Stomach (tissue), 8 donors: ENCODE measurements at regions not wholly inside any gene's neighbourhood (a gene's known extent, or its start where the extent isn't known, plus 50 kb on each side); places are given as distances from the start of the nearest gene placed in this dataset.

ENCODE experiments used
- DNase-seq, 2 donors: peaks; one replicate each; pipeline versions ENCODE4 v3.0.0 to v3.0.0-alpha.2; 2013 to 2019
- H3K27ac ChIP-seq, 5 donors: fragments of 200-600 bp in 4 of 5; sonication (generic) in 4 of 5; one replicate each; pipeline ENCODE4 v1.5.1; 2013 to 2019; ENCODE audit warnings: mild to moderate bottlenecking in 1 of 5, moderate library complexity in 1 of 5
- H3K27me3 ChIP-seq, 3 donors: fragments of 200-600 bp; sonication (generic); one replicate each; pipeline ENCODE4 v1.5.1; 2017 to 2019; ENCODE audit warnings: mixed run types in 1 of 3
- H3K36me3 ChIP-seq, 4 donors: fragments of 200-600 bp; sonication (generic); 1 replicate in 3 of 4; 2 replicates in 1 of 4; pipeline ENCODE4 v1.5.1; 2016 to 2019
- H3K4me1 ChIP-seq, 4 donors: fragments of 200-600 bp; sonication (generic); one replicate each; pipeline ENCODE4 v1.5.1; 2016 to 2019
- H3K4me3 ChIP-seq, 4 donors: fragments of 200-600 bp; sonication (generic) in 3 of 4; one replicate each; pipeline ENCODE4 v1.5.1; 2016 to 2019; ENCODE audit warnings: mild to moderate bottlenecking in 1 of 4
- H3K9me3 ChIP-seq, 4 donors: fragments of 200-600 bp; sonication (generic); one replicate each; pipeline ENCODE4 v1.5.1; 2016 to 2019
- CTCF ChIP-seq, 7 experiments: fragments of 450-650 bp in 4 of 7; fragments of 200-600 bp in 3 of 7; sonication (generic) in 3 of 7; IDR thresholded peaks; one replicate each; pipeline ENCODE4 v1.5.1; 2016 to 2019; ENCODE audit warnings: antibody characterized with exemption in 7 of 7, control low read depth in 2 of 7, mild to moderate bottlenecking in 1 of 7
- EP300 ChIP-seq: sonication (generic); formaldehyde crosslinking; IDR thresholded peaks from one replicate; pipeline ENCODE4 v1.6.1; 2017; ENCODE audit warnings: antibody characterized with exemption
- POLR2A ChIP-seq, 4 donors: fragments of 450-650 bp; IDR thresholded peaks; one replicate each; pipeline ENCODE4 v1.6.1; 2016; ENCODE audit warnings: antibody characterized with exemption in 4 of 4, control low read depth in 2 of 4, mild to moderate bottlenecking in 1 of 4, moderate library complexity in 1 of 4
- POLR2AphosphoS5 ChIP-seq, 3 donors: sonication (generic); formaldehyde crosslinking; IDR thresholded peaks; one replicate each; pipeline ENCODE4 v1.6.1; 2016; ENCODE audit warnings: antibody characterized with exemption in 3 of 3
- WGBS, 5 donors: extraction: QIAGEN DNeasy Blood & Tissue Kit in 3 of 5; methylation state at CpG; one replicate each; pipeline versions ENCODE4 v1.1.5 to v1.1.7; 2013 to 2018; 5-methylcytosine and 5-hydroxymethylcytosine counted together
- intact Hi-C: fragments of 100-400 bp; cut with DNase I; formaldehyde crosslinking; loops from one replicate; pipeline ENCODE4 v1.15.1; 2023; ENCODE audit warnings: low total_unique reads
- donor health status: healthy with polysubstance abuse.
- donor health status: Bipolar disorder and iron deficiency.
- donor health status: healthy.

- TF ChIP-seq POLR2AphosphoS5 (IDR thresholded peaks at IDR 0.05) (no peak), EP300 (no peak), POLR2A (IDR thresholded peaks at IDR 0.05) (no peak), CTCF (IDR thresholded peaks at IDR 0.05) (no peak)
- Histone ChIP-seq H3K36me3 (no peaks in the 10 kb centered on the region), H3K27ac (no peak overlapping the region), H3K9me3 (no peaks in the 10 kb centered on the region), H3K4me1 (no peaks in the 10 kb centered on the region), H3K4me3 (no peak overlapping the region), H3K27me3 (no peaks in the 10 kb centered on the region)
- WGBS, 5 donors: 25 to 53% (median 39%) methylated on average over 1 of the region's 1 CpG
- intact Hi-C loops: no loop called here
- no peak for DNase-seq
These were observed 257.3 kb downstream of the GRIN2B start for GRCh38 chr12:13724136-13724535.

GRCh38 chr12:13719986-13720385, 261.4 kb downstream of the GRIN2B start:
- no peak for DNase-seq
- WGBS, 5 donors: 74 to 95% (median 90%) methylated on average over 2 of the region's 2 CpGs
- H3K27me3 ChIP-seq: no peaks in the 10 kb centered on the region
- no peaks in the 10 kb centered on the region for H3K36me3 ChIP-seq
- no peak for TF ChIP-seq POLR2AphosphoS5 (IDR thresholded peaks at IDR 0.05)
- no peak for TF ChIP-seq CTCF (IDR thresholded peaks at IDR 0.05)
- no peaks in the 10 kb centered on the region for H3K9me3 ChIP-seq
- no peak overlapping the region for H3K4me3 ChIP-seq
- intact Hi-C loops: no loop called here
- H3K27ac ChIP-seq: no peak overlapping the region
- peaks cover 0 to 10% (median 0%) of the 10 kb centered on the region in 4 donors for H3K4me1 ChIP-seq

GRCh38 chr12:13718271-13718670, 263.1 kb downstream of the GRIN2B start:
- intact Hi-C loops: no loop called here
- DNase-seq: peak in 1 of 2 donors; percentile 27
- 18 to 47% (median 23%) methylated on average over 5 of the region's 5 CpGs for WGBS, 5 donors
- H3K9me3 ChIP-seq: no peaks in the 10 kb centered on the region
- no peak for TF ChIP-seq EP300
- no peak for TF ChIP-seq CTCF (IDR thresholded peaks at IDR 0.05)
- TF ChIP-seq POLR2A (IDR thresholded peaks at IDR 0.05): no peak
- TF ChIP-seq POLR2AphosphoS5 (IDR thresholded peaks at IDR 0.05): no peak
- no peaks in the 10 kb centered on the region for H3K36me3 ChIP-seq
- H3K4me3 ChIP-seq: no peak overlapping the region
- peak overlapping the region in 2 of 5 donors; percentile 15 to 58 for H3K27ac ChIP-seq
- H3K27me3 ChIP-seq: no peaks in the 10 kb centered on the region
- H3K4me1 ChIP-seq: peaks cover 0 to 13% (median 0%) of the 10 kb centered on the region in 4 donors

- intact Hi-C loops: no loop called here
- Histone ChIP-seq H3K27ac (no peak overlapping the region), H3K36me3 (no peaks in the 10 kb centered on the region), H3K4me1 (peaks cover 0 to 13% (median 0%) of the 10 kb centered on the region in 4 donors), H3K9me3 (no peaks in the 10 kb centered on the region), H3K4me3 (no peak overlapping the region), H3K27me3 (no peaks in the 10 kb centered on the region)
- TF ChIP-seq POLR2A (IDR thresholded peaks at IDR 0.05): no peak
- no peak for TF ChIP-seq CTCF (IDR thresholded peaks at IDR 0.05)
- TF ChIP-seq EP300: no peak
- no peak for TF ChIP-seq POLR2AphosphoS5 (IDR thresholded peaks at IDR 0.05)
- no peak for DNase-seq
- 54 to 85% (median 73%) methylated on average over 2 of the region's 2 CpGs for WGBS, 5 donors
These were observed 265.3 kb downstream of the GRIN2B start for GRCh38 chr12:13716119-13716518.
